Body of pancreas (tissue), 4 donors: ENCODE measurements at regions not wholly inside any gene's neighbourhood (a gene's known extent, or its start where the extent isn't known, plus 50 kb on each side); places are given as distances from the start of the nearest gene placed in this dataset.
"Not testable (repeated sequence)": the region's sequence is repeated elsewhere in the genome, so short reads cannot be mapped to it uniquely, and the experiment has no call there.

Source experiments
- ATAC-seq: fragments of 150-250 bp; one replicate; pipeline ENCODE4 v1.9.1; 2016
- DNase-seq, 4 donors: peaks; one replicate each; pipeline ENCODE4 v3.0.0-alpha.2; 2019
- H3K27ac ChIP-seq, 4 donors: fragments of 200-600 bp; sonication (generic); 1 replicate in 3 of 4; 2 replicates in 1 of 4; pipeline versions ENCODE4 v1.5.1 to v1.6.1; 2016 to 2019; ENCODE audit warnings: mild to moderate bottlenecking in 1 of 4, mixed read lengths in 1 of 4, moderate library complexity in 1 of 4
- H3K27me3 ChIP-seq, 2 donors: fragments of 200-600 bp; sonication (generic); one replicate each; pipeline ENCODE4 v1.6.0; 2016; ENCODE audit warnings: mild to moderate bottlenecking in 1 of 2
- H3K36me3 ChIP-seq, 2 donors: fragments of 200-600 bp; sonication (generic); replicated peaks in 1 of 2; 2 replicates each; pipeline ENCODE4 v1.5.1; 2016; ENCODE audit warnings: low read depth in 2 of 2; ENCODE audit not compliant: insufficient read depth in 1 of 2
- H3K4me1 ChIP-seq: fragments of 200-600 bp; sonication (generic); one replicate; pipeline ENCODE4 v1.6.0; 2016
- H3K4me3 ChIP-seq, 2 donors: fragments of 200-600 bp; sonication (generic); 1 replicate in 1 of 2; 2 replicates in 1 of 2; pipeline ENCODE4 v1.5.1; 2016 to 2019
- H3K9me3 ChIP-seq, 3 donors: fragments of 200-600 bp; sonication (generic); 1 replicate in 2 of 3; 2 replicates in 1 of 3; pipeline ENCODE4 v1.5.1; 2016
- POLR2A ChIP-seq, 3 donors: fragments of 450-650 bp; IDR thresholded peaks; one replicate each; pipeline ENCODE4 v1.6.1; 2016; ENCODE audit warnings: antibody characterized with exemption in 3 of 3, mild to moderate bottlenecking in 2 of 3
- WGBS, 2 donors: methylation state at CpG; one replicate each; pipeline ENCODE4 v1.1.5; 2017; 5-methylcytosine and 5-hydroxymethylcytosine counted together
- intact Hi-C: fragments of 100-400 bp; cut with DNase I; formaldehyde crosslinking; loops from one replicate; pipeline ENCODE4 v1.15.1; 2023
- TF ChIP-seq, protein P1 (sequence below), 7 experiments: fragments of 450-650 bp in 4 of 7; fragments of 200-600 bp in 3 of 7; sonication (generic) in 3 of 7; IDR thresholded peaks; one replicate each; pipeline ENCODE4 v1.5.1; 2016 to 2019; ENCODE audit warnings: antibody characterized with exemption in 7 of 7

GRCh38 chr2:39920307-39920801 is 141.3 kb upstream of the THUMPD2 start:
- WGBS, 2 donors = 56 to 79% methylated on average over 5 of the region's 5 CpGs
- Histone ChIP-seq H3K4me3 (no peak overlapping the region), H3K27me3 (no peaks in the 10 kb centered on the region), H3K4me1 (no peaks in the 10 kb centered on the region), H3K9me3 (no peaks in the 10 kb centered on the region), H3K27ac (no peak overlapping the region), H3K36me3 (no peaks in the 10 kb centered on the region)
- intact Hi-C loops = no loop called here
- no peak for TF ChIP-seq POLR2A (IDR thresholded peaks at IDR 0.05)
- TF ChIP-seq, protein P1, sequence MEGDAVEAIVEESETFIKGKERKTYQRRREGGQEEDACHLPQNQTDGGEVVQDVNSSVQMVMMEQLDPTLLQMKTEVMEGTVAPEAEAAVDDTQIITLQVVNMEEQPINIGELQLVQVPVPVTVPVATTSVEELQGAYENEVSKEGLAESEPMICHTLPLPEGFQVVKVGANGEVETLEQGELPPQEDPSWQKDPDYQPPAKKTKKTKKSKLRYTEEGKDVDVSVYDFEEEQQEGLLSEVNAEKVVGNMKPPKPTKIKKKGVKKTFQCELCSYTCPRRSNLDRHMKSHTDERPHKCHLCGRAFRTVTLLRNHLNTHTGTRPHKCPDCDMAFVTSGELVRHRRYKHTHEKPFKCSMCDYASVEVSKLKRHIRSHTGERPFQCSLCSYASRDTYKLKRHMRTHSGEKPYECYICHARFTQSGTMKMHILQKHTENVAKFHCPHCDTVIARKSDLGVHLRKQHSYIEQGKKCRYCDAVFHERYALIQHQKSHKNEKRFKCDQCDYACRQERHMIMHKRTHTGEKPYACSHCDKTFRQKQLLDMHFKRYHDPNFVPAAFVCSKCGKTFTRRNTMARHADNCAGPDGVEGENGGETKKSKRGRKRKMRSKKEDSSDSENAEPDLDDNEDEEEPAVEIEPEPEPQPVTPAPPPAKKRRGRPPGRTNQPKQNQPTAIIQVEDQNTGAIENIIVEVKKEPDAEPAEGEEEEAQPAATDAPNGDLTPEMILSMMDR (IDR thresholded peaks at IDR 0.05) = no peak
- DNase-seq (no peak), ATAC-seq (no peak)

GRCh38 chr2:39919511-39920306 is 140.7 kb upstream of the THUMPD2 start:
- H3K4me3 ChIP-seq = no peak overlapping the region
- no peak for TF ChIP-seq POLR2A (IDR thresholded peaks at IDR 0.05)
- TF ChIP-seq, protein P1 (IDR thresholded peaks at IDR 0.05) = no peak
- intact Hi-C loops = no loop called here

DNA sequence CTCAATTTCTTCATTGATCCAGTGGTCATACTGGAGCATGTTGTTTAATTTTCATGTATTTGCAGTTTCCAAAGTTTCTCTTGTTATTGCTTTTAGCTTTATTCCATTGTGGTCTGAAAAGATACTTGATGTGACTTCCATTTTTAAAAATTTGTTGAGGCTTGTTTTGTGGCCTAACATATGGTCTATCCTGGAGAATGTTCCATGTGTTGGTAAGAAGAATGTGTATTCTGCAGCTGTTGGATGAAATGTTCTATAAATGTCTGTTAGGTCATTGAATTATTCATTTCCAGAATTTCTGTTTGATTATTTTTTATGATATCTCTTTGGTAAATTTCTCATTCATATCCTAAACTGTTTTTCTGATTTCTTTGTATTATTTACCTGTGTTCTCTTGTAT is 139.8 kb upstream of the THUMPD2 start:
- no peaks in the 10 kb centered on the region for H3K36me3 ChIP-seq
- TF ChIP-seq POLR2A (IDR thresholded peaks at IDR 0.05) = no peak
- TF ChIP-seq, protein P1 (IDR thresholded peaks at IDR 0.05) = no peak
- H3K27ac ChIP-seq = no peak overlapping the region
- no peaks in the 10 kb centered on the region for H3K27me3 ChIP-seq
- no peak for ATAC-seq
- intact Hi-C loops = no loop called here
- H3K4me1 ChIP-seq = no peaks in the 10 kb centered on the region
- DNase-seq = no peak
- no peaks in the 10 kb centered on the region for H3K9me3 ChIP-seq
- H3K4me3 ChIP-seq = no peak overlapping the region

More at GRCh38 chr2:39919511-39920306, 140.7 kb upstream of the THUMPD2 start:
- no peaks in the 10 kb centered on the region for H3K4me1 ChIP-seq
- no peaks in the 10 kb centered on the region for H3K9me3 ChIP-seq
- DNase-seq = no peak
- ATAC-seq = no peak
- 77 to 81% methylated on average over 3 to 5 of the region's 5 CpGs for WGBS, 2 donors
- H3K36me3 ChIP-seq = no peaks in the 10 kb centered on the region
- no peaks in the 10 kb centered on the region for H3K27me3 ChIP-seq
- H3K27ac ChIP-seq = no peak overlapping the region

- H3K27ac ChIP-seq, H3K4me3 ChIP-seq, H3K36me3 ChIP-seq, H3K27me3 ChIP-seq, H3K4me1 ChIP-seq, H3K9me3 ChIP-seq, ATAC-seq, intact Hi-C loops, DNase-seq: not testable (repeated sequence)
- WGBS, 2 donors = 80 to 100% methylated on average over 1 of the region's 1 CpG
Observed at GRCh38 chr2:39917371-39917770, 138.3 kb upstream of the THUMPD2 start.

GRCh38 chr2:39914949-39915348 is 135.9 kb upstream of the THUMPD2 start:
- Histone ChIP-seq H3K9me3 (no peaks in the 10 kb centered on the region), H3K27ac (no peak overlapping the region), H3K4me3 (no peak overlapping the region), H3K4me1 (no peaks in the 10 kb centered on the region), H3K36me3 (no peaks in the 10 kb centered on the region), H3K27me3 (peaks cover 0 to 4% of the 10 kb centered on the region in 2 donors)
- DNase-seq = no peak
- no peak for TF ChIP-seq POLR2A (IDR thresholded peaks at IDR 0.05)
- TF ChIP-seq, protein P1 (IDR thresholded peaks at IDR 0.05) = no peak
- ATAC-seq = no peak
- intact Hi-C loops = no loop called here
- WGBS, 2 donors = 72 to 84% methylated on average over 2 of the region's 2 CpGs
